ENCODE measurements at regions not wholly inside any gene's neighbourhood (a gene's known extent, or its start where the extent isn't known, plus 50 kb on each side); places are given as distances from the start of the nearest gene placed in this dataset.

- TF ChIP-seq BCL6B (tag by site-specific recombination; IDR thresholded peaks at IDR 0.05), result no peak
- TF ChIP-seq ZNF658 (tag by site-specific recombination; IDR thresholded peaks at IDR 0.05), result no peak
- no peak for TF ChIP-seq ZNF214 (tag by site-specific recombination; IDR thresholded peaks at IDR 0.05; ENCODE audit: borderline replicate concordance)
- TF ChIP-seq ZNF132 (tag by site-specific recombination; IDR thresholded peaks at IDR 0.05; ENCODE audit: borderline replicate concordance), result no peak
- TF ChIP-seq ZNF624 (tag by site-specific recombination; IDR thresholded peaks at IDR 0.05), result no peak
- no peak for TF ChIP-seq EGR2 (tag by site-specific recombination; IDR thresholded peaks at IDR 0.05; ENCODE audit: low read depth)
- TF ChIP-seq ZSCAN23 (tag by site-specific recombination; IDR thresholded peaks at IDR 0.05), result no peak
- TF ChIP-seq KLF9 (tag by site-specific recombination; IDR thresholded peaks at IDR 0.05; ENCODE audit: low read depth), result no peak
- TF ChIP-seq ZNF24 (tag by site-specific recombination; IDR thresholded peaks at IDR 0.05), result no peak
- no peak for TF ChIP-seq ZNF639 (tag by site-specific recombination; IDR thresholded peaks at IDR 0.05)
- no peak for TF ChIP-seq YY2 (tag by site-specific recombination; IDR thresholded peaks at IDR 0.05)
- TF ChIP-seq ZNF280D (tag by site-specific recombination; IDR thresholded peaks at IDR 0.05), result no peak
- TF ChIP-seq ZNF23 (tag by site-specific recombination; IDR thresholded peaks at IDR 0.05; ENCODE audit: borderline replicate concordance), result no peak
- no peak for TF ChIP-seq ZNF175 (tag by site-specific recombination; IDR thresholded peaks at IDR 0.05)
- no peak for TF ChIP-seq BCL11A (tag by site-specific recombination; IDR thresholded peaks at IDR 0.05; ENCODE audit: low read depth)
- TF ChIP-seq ZNF433 (tag by site-specific recombination; IDR thresholded peaks at IDR 0.05; ENCODE audit: low read depth), result no peak
- no peak overlapping the region for H3K27ac ChIP-seq (ENCODE audit: extremely low read depth, low read depth, low read length)
- ChIA-PET CTCF (no interaction called here), POLR2A (no interaction called here)
- H3K4me3 ChIP-seq (ENCODE audit: low read depth, low read length), result no peak overlapping the region
- H3K36me3 ChIP-seq (ENCODE audit: control insufficient read depth in 2 of 2, insufficient read depth in 1 of 2, low read length in 2 of 2), result peaks cover 0 to 14% of the 10 kb centered on the region in 2 experiments; a peak in 2 of 3 replicates
- H3K9me3 ChIP-seq (ENCODE audit: control insufficient read depth, insufficient read depth, low read depth, low read length), result peaks cover 5% of the 10 kb centered on the region
- no peaks in the 10 kb centered on the region for H3K4me1 ChIP-seq (ENCODE audit: control insufficient read depth, insufficient read depth, low read length)
These were observed 675.1 kb downstream of the UQCRFS1 start for GRCh38 chr19:28537896-28538295.

- POLR2A ChIA-PET, result no interaction called here
- peaks cover 5% of the 10 kb centered on the region for H3K9me3 ChIP-seq (ENCODE audit: control insufficient read depth, insufficient read depth, low read depth, low read length)
- H3K4me1 ChIP-seq (ENCODE audit: control insufficient read depth, insufficient read depth, low read length), result no peaks in the 10 kb centered on the region
- no peak overlapping the region for H3K4me3 ChIP-seq (ENCODE audit: low read depth, low read length)
- CTCF ChIA-PET, result interaction anchor here (0.5 to 0.6 kb wide), 2 partner anchors 173 to 1337 kb away, joined by 4 read pairs; no protein-coding TSS in a partner anchor
- H3K27ac ChIP-seq (ENCODE audit: extremely low read depth, low read depth, low read length), result no peak overlapping the region
- H3K36me3 ChIP-seq (ENCODE audit: control insufficient read depth in 2 of 2, insufficient read depth in 1 of 2, low read length in 2 of 2), result peaks cover 0 to 14% of the 10 kb centered on the region in 2 experiments; a peak in 2 of 3 replicates
- TF ChIP-seq ZNF354C (tag by site-specific recombination; IDR thresholded peaks at IDR 0.05; ENCODE audit: borderline replicate concordance, low read depth) (no peak), ZNF629 (tag by site-specific recombination; IDR thresholded peaks at IDR 0.05) (no peak), PATZ1 (tag by site-specific recombination; IDR thresholded peaks at IDR 0.05) (no peak), ZBTB1 (tag by site-specific recombination; IDR thresholded peaks at IDR 0.05) (no peak), SETDB1 (IDR thresholded peaks at IDR 0.05; ENCODE audit: insufficient read length, low read length) (no peak), ZNF549 (tag by site-specific recombination; IDR thresholded peaks at IDR 0.05) (no peak)
These were observed 675.9 kb downstream of the UQCRFS1 start for GRCh38 chr19:28537079-28537478.
